DOHH2 (cell line): ENCODE measurements at regions not wholly inside any gene's neighbourhood (a gene's known extent, or its start where the extent isn't known, plus 50 kb on each side); places are given as distances from the start of the nearest gene placed in this dataset.

Experiments
- EZH2phosphoT487 ChIP-seq: fragments of 200-600 bp; sonication (generic); IDR thresholded peaks from 2 replicates; pipeline ENCODE4 v1.6.1; 2017; ENCODE audit warnings: borderline replicate concordance, mild to moderate bottlenecking, antibody characterized with exemption, low read length, moderate library complexity, mixed read lengths
- TF ChIP-seq, protein P1 (sequence below): fragments of 200-600 bp; sonication (generic); IDR thresholded peaks from one replicate; pipeline ENCODE4 v1.5.1; 2014; ENCODE audit warnings: antibody characterized with exemption, mild to moderate bottlenecking, low read depth, low read length; ENCODE audit not compliant: poor library complexity, severe bottlenecking

DNA sequence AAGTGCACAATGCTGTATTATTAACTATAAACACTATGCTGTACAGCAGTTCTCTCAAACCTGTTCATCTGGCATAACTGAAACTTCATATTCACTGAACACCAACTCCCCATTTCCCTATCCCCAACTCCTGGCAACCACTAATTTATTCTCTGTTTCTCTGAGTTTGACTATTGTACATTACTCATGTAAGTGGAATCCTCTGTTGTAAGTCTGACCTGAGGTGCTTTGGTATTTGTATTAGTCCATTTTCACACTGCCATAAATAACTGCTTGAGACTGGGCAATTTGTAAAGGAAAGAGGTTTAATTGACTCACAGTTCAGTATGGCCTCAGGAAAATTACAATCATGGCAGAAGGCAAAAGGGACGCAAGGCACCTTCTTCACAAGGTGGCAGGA, 266.3 kb downstream of the PPP1R3A start:
- no peak for TF ChIP-seq EZH2phosphoT487
- TF ChIP-seq, protein P1, sequence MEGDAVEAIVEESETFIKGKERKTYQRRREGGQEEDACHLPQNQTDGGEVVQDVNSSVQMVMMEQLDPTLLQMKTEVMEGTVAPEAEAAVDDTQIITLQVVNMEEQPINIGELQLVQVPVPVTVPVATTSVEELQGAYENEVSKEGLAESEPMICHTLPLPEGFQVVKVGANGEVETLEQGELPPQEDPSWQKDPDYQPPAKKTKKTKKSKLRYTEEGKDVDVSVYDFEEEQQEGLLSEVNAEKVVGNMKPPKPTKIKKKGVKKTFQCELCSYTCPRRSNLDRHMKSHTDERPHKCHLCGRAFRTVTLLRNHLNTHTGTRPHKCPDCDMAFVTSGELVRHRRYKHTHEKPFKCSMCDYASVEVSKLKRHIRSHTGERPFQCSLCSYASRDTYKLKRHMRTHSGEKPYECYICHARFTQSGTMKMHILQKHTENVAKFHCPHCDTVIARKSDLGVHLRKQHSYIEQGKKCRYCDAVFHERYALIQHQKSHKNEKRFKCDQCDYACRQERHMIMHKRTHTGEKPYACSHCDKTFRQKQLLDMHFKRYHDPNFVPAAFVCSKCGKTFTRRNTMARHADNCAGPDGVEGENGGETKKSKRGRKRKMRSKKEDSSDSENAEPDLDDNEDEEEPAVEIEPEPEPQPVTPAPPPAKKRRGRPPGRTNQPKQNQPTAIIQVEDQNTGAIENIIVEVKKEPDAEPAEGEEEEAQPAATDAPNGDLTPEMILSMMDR: no peak
